B cell (primary cell): ENCODE measurements at regions not wholly inside any gene's neighbourhood (a gene's known extent, or its start where the extent isn't known, plus 50 kb on each side); places are given as distances from the start of the nearest gene placed in this dataset.

ENCODE experiments used
- ATAC-seq: fragments of 200-7000 bp; cut with Tn5 transposase; one replicate; pipeline ENCODE4 v1.10.0; 2021; ENCODE audit warnings: low read depth, mild to moderate bottlenecking, moderate number of reproducible peaks, moderate library complexity
- CTCF ChIA-PET: fragments of 350-600 bp; sonication (Branson Sonifier 250); formaldehyde crosslinking; loops from one replicate; lab custom pipeline; 2021; ENCODE audit warnings: antibody characterized with exemption, inconsistent platforms; lab: Charles Lee
- POLR2A ChIA-PET: fragments of 350-600 bp; sonication (Branson Sonifier 250); formaldehyde crosslinking; loops from one replicate; lab custom pipeline; 2021; ENCODE audit warnings: antibody characterized with exemption; lab: Charles Lee
- DNase-seq: peaks from one replicate; pipeline ENCODE4 v3.0.0; 2013
- H2AFZ ChIP-seq: 2 replicates; pipeline ENCODE4 v1.6.1; 2012; ENCODE audit warnings: mild to moderate bottlenecking, low read depth, low read length; ENCODE audit not compliant: insufficient read depth, poor library complexity, severe bottlenecking
- H3K27ac ChIP-seq, 2 donors: 1 replicate in 1 of 2; 2 replicates in 1 of 2; pipeline ENCODE4 v1.5.1; 2012 to 2013; ENCODE audit warnings: low read length in 2 of 2, mild to moderate bottlenecking in 2 of 2, moderate library complexity in 1 of 2
- H3K27me3 ChIP-seq, 4 experiments: fragments of 200-600 bp in 1 of 4; sonication (generic) in 1 of 4; replicated peaks in 1 of 4; 1 replicate in 2 of 4; 2 replicates in 2 of 4; pipeline versions ENCODE4 v1.6.1 to v1.7.0; 2013 to 2016; ENCODE audit warnings: low read length in 3 of 4, mild to moderate bottlenecking in 2 of 4, mixed read lengths in 1 of 4, moderate library complexity in 1 of 4; ENCODE audit not compliant: insufficient read depth in 4 of 4, control insufficient read depth in 3 of 4; ENCODE audit errors: control extremely low read depth in 1 of 4
- H3K36me3 ChIP-seq, 2 experiments: replicated peaks in 1 of 2; 1 replicate in 1 of 2; 2 replicates in 1 of 2; pipeline versions ENCODE4 v1.6.1 to v1.7.1; 2013; ENCODE audit warnings: low read length in 1 of 2; ENCODE audit not compliant: insufficient read depth in 2 of 2, control insufficient read depth in 1 of 2; ENCODE audit errors: control extremely low read depth in 1 of 2, extremely low read depth in 1 of 2
- H3K4me1 ChIP-seq, 2 donors: fragments of 200-600 bp in 1 of 2; sonication (generic) in 1 of 2; 1 replicate in 1 of 2; 2 replicates in 1 of 2; pipeline versions ENCODE4 v1.5.1 to v1.6.1; 2013 to 2017; ENCODE audit warnings: low read length in 2 of 2; ENCODE audit not compliant: control insufficient read depth in 2 of 2, insufficient read depth in 2 of 2
- H3K4me2 ChIP-seq: replicated peaks from 2 replicates; pipeline ENCODE3; 2012; ENCODE audit warnings: mild to moderate bottlenecking, low read depth, low read length; ENCODE audit not compliant: poor library complexity, severe bottlenecking
- H3K4me3 ChIP-seq, 5 experiments: fragments of 200-600 bp in 1 of 5; sonication (generic) in 1 of 5; 1 replicate in 3 of 5; 2 replicates in 2 of 5; pipeline versions ENCODE4 v1.5.1 to v1.7.0; 2011 to 2016; ENCODE audit warnings: low read length in 4 of 5, mild to moderate bottlenecking in 4 of 5, low read depth in 2 of 5, control low read depth in 1 of 5, moderate library complexity in 1 of 5; ENCODE audit not compliant: insufficient read depth in 1 of 5; ENCODE audit errors: control extremely low read depth in 1 of 5, extremely low read depth in 1 of 5
- H3K79me2 ChIP-seq: fragments of 200-600 bp; sonication (generic); one replicate; pipeline ENCODE4 v1.6.0; 2016; ENCODE audit warnings: low read length; ENCODE audit not compliant: control insufficient read depth, insufficient read depth
- H3K9ac ChIP-seq: fragments of 200-600 bp; sonication (generic); 2 replicates; pipeline ENCODE4 v1.6.1; 2017; ENCODE audit warnings: mild to moderate bottlenecking, low read length, moderate library complexity
- H3K9me3 ChIP-seq, 3 donors: one replicate each; pipeline versions ENCODE4 v1.6.1 to v1.7.1; 2013; ENCODE audit warnings: low read length in 2 of 3; ENCODE audit not compliant: control insufficient read depth in 2 of 3, insufficient read depth in 1 of 3; ENCODE audit errors: control extremely low read depth in 1 of 3
- H4K20me1 ChIP-seq: 2 replicates; pipeline ENCODE4 v1.6.0; 2012; ENCODE audit warnings: mild to moderate bottlenecking, low read length; ENCODE audit not compliant: insufficient read depth, control insufficient read depth, poor library complexity, severe bottlenecking
- H3K27ac Mint-ChIP-seq: one replicate; pipeline ENCODE4 v1.8.0; 2021; ENCODE audit warnings: mixed read lengths
- H3K27me3 Mint-ChIP-seq: one replicate; pipeline ENCODE4 v1.8.0; 2021; ENCODE audit warnings: mixed read lengths
- H3K4me1 Mint-ChIP-seq: one replicate; pipeline ENCODE4 v1.8.0; 2021; ENCODE audit warnings: mixed read lengths
- H3K4me3 Mint-ChIP-seq: one replicate; pipeline ENCODE4 v1.8.0; 2021; ENCODE audit warnings: mixed read lengths
- H3K9me3 Mint-ChIP-seq: one replicate; pipeline ENCODE4 v1.8.0; 2022; ENCODE audit warnings: mixed read lengths; ENCODE audit not compliant: insufficient read depth
- CTCF ChIP-seq: fragments of 200-600 bp; IDR thresholded peaks from one replicate; pipeline ENCODE4 v1.8.0; 2022; ENCODE audit warnings: antibody characterized with exemption, mild to moderate bottlenecking
- EZH2 ChIP-seq: IDR thresholded peaks from 2 replicates; pipeline ENCODE4 v1.6.1; 2012; ENCODE audit warnings: borderline replicate concordance, low read depth, mild to moderate bottlenecking, moderate library complexity, low read length; ENCODE audit not compliant: insufficient read depth, poor library complexity, severe bottlenecking
- WGBS: methylation state at CpG from one replicate; pipeline ENCODE4 v1.1.5; 2013; ENCODE audit warnings: missing lambda C conversion rate; ENCODE audit not compliant: insufficient coverage; 5-methylcytosine and 5-hydroxymethylcytosine counted together
- intact Hi-C: fragments of 100-400 bp; cut with micrococcal nuclease; formaldehyde crosslinking; loops from one replicate; pipeline ENCODE4 v1.10.0; 2022

DNA sequence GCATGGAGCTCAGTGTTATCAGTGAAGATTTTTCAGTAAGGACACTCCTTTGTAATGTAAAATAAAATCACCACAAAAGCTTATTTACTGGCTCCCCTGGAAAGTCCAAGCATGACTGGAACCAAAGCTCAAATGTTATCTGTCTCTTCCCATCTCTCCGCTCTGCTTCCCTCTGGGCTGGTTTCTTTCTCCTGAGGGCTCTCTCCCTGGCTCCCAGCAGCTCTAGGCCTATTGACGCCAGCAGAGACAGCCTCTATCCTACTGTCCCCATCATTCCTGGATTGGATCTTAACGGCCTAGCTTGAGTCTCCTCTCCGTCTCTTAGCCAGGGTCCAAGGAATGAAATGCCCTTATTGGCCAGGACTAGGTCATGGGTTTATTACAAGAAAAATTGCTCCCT lies 86.1 kb downstream of the TMEM167A start:
- Histone ChIP-seq H4K20me1 (no peaks in the 10 kb centered on the region), H3K79me2 (no peaks in the 10 kb centered on the region), H3K9me3 (no peaks in the 10 kb centered on the region), H3K4me2 (no peak overlapping the region), H2AFZ (no peak overlapping the region), H3K9ac (no peak overlapping the region), H3K4me3 (no peak overlapping the region), H3K4me1 (no peaks in the 10 kb centered on the region), H3K27ac (no peak overlapping the region), H3K27me3 (no peaks in the 10 kb centered on the region), H3K36me3 (no peaks in the 10 kb centered on the region)
- DNase-seq (no peak), ATAC-seq (no peak)
- H3K27me3 Mint-ChIP-seq = no peaks in the 10 kb centered on the region
- no peaks in the 10 kb centered on the region for H3K9me3 Mint-ChIP-seq
- no peak overlapping the region for H3K4me3 Mint-ChIP-seq
- ChIA-PET CTCF (interaction anchor here (0.9 kb wide), 1 partner anchor 1565 kb away, joined by 4 read pairs; no protein-coding TSS in a partner anchor), POLR2A (no interaction called here)
- no peak overlapping the region for H3K27ac Mint-ChIP-seq
- intact Hi-C loops = no loop called here
- no peaks in the 10 kb centered on the region for H3K4me1 Mint-ChIP-seq
- no peak for TF ChIP-seq EZH2
- no peak for TF ChIP-seq CTCF
- WGBS = 79% methylated on average over 2 of the region's 4 CpGs

DNA sequence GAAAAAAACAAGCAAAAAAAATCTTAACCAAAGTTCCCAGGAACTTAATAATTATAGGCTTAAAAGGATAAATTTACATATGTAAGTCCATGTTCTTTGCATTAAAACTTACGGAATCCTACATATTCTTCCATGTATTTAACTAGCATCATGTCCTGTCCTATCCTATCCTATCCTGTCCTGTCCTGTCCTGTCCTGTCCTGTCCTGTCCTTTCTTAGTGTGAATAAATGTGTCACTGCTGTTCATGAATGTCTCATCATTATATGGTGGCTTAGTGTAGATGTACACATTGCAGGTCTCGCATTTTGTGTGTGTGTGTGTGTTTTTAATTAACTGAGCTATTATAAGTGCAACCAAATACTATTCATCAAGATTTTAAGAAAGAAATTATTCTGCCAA lies 90.0 kb downstream of the TMEM167A start:
- intact Hi-C loops = no loop called here
- ChIA-PET POLR2A (no interaction called here), CTCF (no interaction called here)
- H3K4me1 ChIP-seq = no peaks in the 10 kb centered on the region
- no peaks in the 10 kb centered on the region for H3K36me3 ChIP-seq
- ATAC-seq (no peak), DNase-seq (no peak)
- no CpG with 5 or more reads among the region's 2 CpGs for WGBS
- no peak overlapping the region for H3K9ac ChIP-seq
- no peaks in the 10 kb centered on the region for H3K9me3 ChIP-seq
- no peaks in the 10 kb centered on the region for H3K79me2 ChIP-seq
- Mint-ChIP-seq H3K27me3 (no peaks in the 10 kb centered on the region), H3K9me3 (no peaks in the 10 kb centered on the region), H3K4me3 (no peak overlapping the region), H3K4me1 (peaks cover 2% of the 10 kb centered on the region), H3K27ac (no peak overlapping the region)
- no peaks in the 10 kb centered on the region for H4K20me1 ChIP-seq
- H3K4me2 ChIP-seq = no peak overlapping the region
- TF ChIP-seq CTCF (no peak), EZH2 (no peak)
- H3K27me3 ChIP-seq = no peaks in the 10 kb centered on the region
- H3K27ac ChIP-seq = no peak overlapping the region
- no peak overlapping the region for H2AFZ ChIP-seq
- H3K4me3 ChIP-seq = no peak overlapping the region
